BE2C (cell line): ENCODE measurements at regions not wholly inside any gene's neighbourhood (a gene's known extent, or its start where the extent isn't known, plus 50 kb on each side); places are given as distances from the start of the nearest gene placed in this dataset.

Experiments used
- DNase-seq: peaks from one replicate; pipeline ENCODE4 v3.0.0-alpha.2; 2020
- H3K27me3 ChIP-seq: fragments of 250-450 bp; sonication (Bioruptor Pico); 2 replicates; pipeline ENCODE4 v1.5.1; 2020; ENCODE audit warnings: mild to moderate bottlenecking
- H3K36me3 ChIP-seq: fragments of 250-450 bp; sonication (Bioruptor Pico); 2 replicates; pipeline ENCODE4 v1.5.1; 2020; ENCODE audit warnings: mild to moderate bottlenecking
- H3K4me1 ChIP-seq: fragments of 250-450 bp; sonication (Bioruptor Pico); 2 replicates; pipeline ENCODE4 v1.5.1; 2020
- H3K4me3 ChIP-seq: 2 replicates; pipeline ENCODE4 v1.5.1; 2011; ENCODE audit warnings: low read depth, low read length
- H3K9me3 ChIP-seq: fragments of 250-450 bp; sonication (Bioruptor Pico); 2 replicates; pipeline ENCODE4 v1.5.1; 2020
- CTCF ChIP-seq: IDR thresholded peaks from 2 replicates; pipeline ENCODE4 v1.5.1; 2012; ENCODE audit warnings: mild to moderate bottlenecking, low read depth, low read length

- Histone ChIP-seq H3K36me3 (no peaks in the 10 kb centered on the region), H3K27me3 (no peaks in the 10 kb centered on the region), H3K9me3 (peaks cover 6% of the 10 kb centered on the region), H3K4me3 (no peak overlapping the region), H3K4me1 (no peaks in the 10 kb centered on the region)
- DNase-seq: no peak
- TF ChIP-seq CTCF: no peak
Observed at GRCh38 chr5:2872676-2873075, 121.2 kb upstream of the IRX2 start.

GRCh38 chr5:2871282-2871681 lies 119.8 kb upstream of the IRX2 start:
- H3K9me3 ChIP-seq: peaks cover 6% of the 10 kb centered on the region
- H3K36me3 ChIP-seq: no peaks in the 10 kb centered on the region
- H3K4me3 ChIP-seq: no peak overlapping the region
- DNase-seq: no peak
- TF ChIP-seq CTCF: no peak
- no peaks in the 10 kb centered on the region for H3K4me1 ChIP-seq
- H3K27me3 ChIP-seq: no peaks in the 10 kb centered on the region

- H3K4me1 ChIP-seq: no peaks in the 10 kb centered on the region
- H3K36me3 ChIP-seq: no peaks in the 10 kb centered on the region
- no peak for DNase-seq
- peaks cover 6% of the 10 kb centered on the region for H3K9me3 ChIP-seq
- no peak overlapping the region for H3K4me3 ChIP-seq
- TF ChIP-seq CTCF: no peak
- H3K27me3 ChIP-seq: no peaks in the 10 kb centered on the region
Observed at GRCh38 chr5:2869471-2869870, 118.0 kb upstream of the IRX2 start.

- TF ChIP-seq CTCF: no peak
- Histone ChIP-seq H3K4me1 (no peaks in the 10 kb centered on the region), H3K36me3 (no peaks in the 10 kb centered on the region), H3K4me3 (no peak overlapping the region), H3K27me3 (no peaks in the 10 kb centered on the region), H3K9me3 (peaks cover 6% of the 10 kb centered on the region)
- no peak for DNase-seq
Observed at GRCh38 chr5:2867373-2867933, 116.0 kb upstream of the IRX2 start.

GRCh38 chr5:2866662-2867372 lies 115.3 kb upstream of the IRX2 start:
- no peak for DNase-seq
- no peak for TF ChIP-seq CTCF
- no peaks in the 10 kb centered on the region for H3K27me3 ChIP-seq

GRCh38 chr5:2865856-2866255 lies 114.4 kb upstream of the IRX2 start:
- Histone ChIP-seq H3K4me1 (no peaks in the 10 kb centered on the region), H3K9me3 (peaks cover 3% of the 10 kb centered on the region), H3K4me3 (no peak overlapping the region), H3K27me3 (no peaks in the 10 kb centered on the region), H3K36me3 (no peaks in the 10 kb centered on the region)
- no peak for DNase-seq
- no peak for TF ChIP-seq CTCF

More at GRCh38 chr5:2866662-2867372, 115.3 kb upstream of the IRX2 start:
- Histone ChIP-seq H3K4me3 (no peak overlapping the region), H3K4me1 (no peaks in the 10 kb centered on the region), H3K36me3 (no peaks in the 10 kb centered on the region), H3K9me3 (peaks cover 6% of the 10 kb centered on the region)
